Body of pancreas (tissue), 4 donors: ENCODE measurements at regions not wholly inside any gene's neighbourhood (a gene's known extent, or its start where the extent isn't known, plus 50 kb on each side); places are given as distances from the start of the nearest gene placed in this dataset.

Experiments
- ATAC-seq: fragments of 150-250 bp; one replicate; pipeline ENCODE4 v1.9.1; 2016
- DNase-seq, 4 donors: peaks; one replicate each; pipeline ENCODE4 v3.0.0-alpha.2; 2019
- H3K27ac ChIP-seq, 4 donors: fragments of 200-600 bp; sonication (generic); 1 replicate in 3 of 4; 2 replicates in 1 of 4; pipeline versions ENCODE4 v1.5.1 to v1.6.1; 2016 to 2019; ENCODE audit warnings: mild to moderate bottlenecking in 1 of 4, mixed read lengths in 1 of 4, moderate library complexity in 1 of 4
- H3K27me3 ChIP-seq, 2 donors: fragments of 200-600 bp; sonication (generic); one replicate each; pipeline ENCODE4 v1.6.0; 2016; ENCODE audit warnings: mild to moderate bottlenecking in 1 of 2
- H3K36me3 ChIP-seq, 2 donors: fragments of 200-600 bp; sonication (generic); replicated peaks in 1 of 2; 2 replicates each; pipeline ENCODE4 v1.5.1; 2016; ENCODE audit warnings: low read depth in 2 of 2; ENCODE audit not compliant: insufficient read depth in 1 of 2
- H3K4me1 ChIP-seq: fragments of 200-600 bp; sonication (generic); one replicate; pipeline ENCODE4 v1.6.0; 2016
- H3K4me3 ChIP-seq, 2 donors: fragments of 200-600 bp; sonication (generic); 1 replicate in 1 of 2; 2 replicates in 1 of 2; pipeline ENCODE4 v1.5.1; 2016 to 2019
- H3K9me3 ChIP-seq, 3 donors: fragments of 200-600 bp; sonication (generic); 1 replicate in 2 of 3; 2 replicates in 1 of 3; pipeline ENCODE4 v1.5.1; 2016
- POLR2A ChIP-seq, 3 donors: fragments of 450-650 bp; IDR thresholded peaks; one replicate each; pipeline ENCODE4 v1.6.1; 2016; ENCODE audit warnings: antibody characterized with exemption in 3 of 3, mild to moderate bottlenecking in 2 of 3
- WGBS, 2 donors: methylation state at CpG; one replicate each; pipeline ENCODE4 v1.1.5; 2017; 5-methylcytosine and 5-hydroxymethylcytosine counted together
- intact Hi-C: fragments of 100-400 bp; cut with DNase I; formaldehyde crosslinking; loops from one replicate; pipeline ENCODE4 v1.15.1; 2023
- TF ChIP-seq, protein P1 (sequence below), 7 experiments: fragments of 450-650 bp in 4 of 7; fragments of 200-600 bp in 3 of 7; sonication (generic) in 3 of 7; IDR thresholded peaks; one replicate each; pipeline ENCODE4 v1.5.1; 2016 to 2019; ENCODE audit warnings: antibody characterized with exemption in 7 of 7

DNA sequence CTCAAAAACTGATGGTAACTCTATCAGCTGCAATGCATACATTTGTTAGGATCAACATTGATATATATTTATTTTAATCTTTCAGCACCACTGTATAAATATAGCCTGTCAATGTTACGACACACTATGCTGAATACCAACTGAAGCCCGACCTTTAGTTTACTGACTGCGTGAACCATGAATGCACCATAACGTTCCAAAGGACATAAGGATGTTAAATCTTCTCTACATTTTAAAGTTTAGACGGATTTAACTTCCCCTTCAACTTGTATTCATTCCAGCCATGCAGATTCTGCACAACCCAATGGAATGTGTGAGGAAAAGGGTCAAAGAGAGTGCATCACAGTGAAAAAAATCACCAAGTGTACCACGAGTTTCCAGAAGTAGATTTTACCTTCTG, 489.5 kb downstream of the IRS1 start:
- Histone ChIP-seq H3K36me3 (no peaks in the 10 kb centered on the region), H3K27ac (no peak overlapping the region), H3K27me3 (no peaks in the 10 kb centered on the region), H3K9me3 (no peaks in the 10 kb centered on the region), H3K4me1 (no peaks in the 10 kb centered on the region), H3K4me3 (no peak overlapping the region)
- TF ChIP-seq, protein P1, sequence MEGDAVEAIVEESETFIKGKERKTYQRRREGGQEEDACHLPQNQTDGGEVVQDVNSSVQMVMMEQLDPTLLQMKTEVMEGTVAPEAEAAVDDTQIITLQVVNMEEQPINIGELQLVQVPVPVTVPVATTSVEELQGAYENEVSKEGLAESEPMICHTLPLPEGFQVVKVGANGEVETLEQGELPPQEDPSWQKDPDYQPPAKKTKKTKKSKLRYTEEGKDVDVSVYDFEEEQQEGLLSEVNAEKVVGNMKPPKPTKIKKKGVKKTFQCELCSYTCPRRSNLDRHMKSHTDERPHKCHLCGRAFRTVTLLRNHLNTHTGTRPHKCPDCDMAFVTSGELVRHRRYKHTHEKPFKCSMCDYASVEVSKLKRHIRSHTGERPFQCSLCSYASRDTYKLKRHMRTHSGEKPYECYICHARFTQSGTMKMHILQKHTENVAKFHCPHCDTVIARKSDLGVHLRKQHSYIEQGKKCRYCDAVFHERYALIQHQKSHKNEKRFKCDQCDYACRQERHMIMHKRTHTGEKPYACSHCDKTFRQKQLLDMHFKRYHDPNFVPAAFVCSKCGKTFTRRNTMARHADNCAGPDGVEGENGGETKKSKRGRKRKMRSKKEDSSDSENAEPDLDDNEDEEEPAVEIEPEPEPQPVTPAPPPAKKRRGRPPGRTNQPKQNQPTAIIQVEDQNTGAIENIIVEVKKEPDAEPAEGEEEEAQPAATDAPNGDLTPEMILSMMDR (IDR thresholded peaks at IDR 0.05), result no peak
- no peak for TF ChIP-seq POLR2A (IDR thresholded peaks at IDR 0.05)
- DNase-seq, result no peak
- WGBS, 2 donors, result 62 to 64% methylated on average over 6 of the region's 6 CpGs
- intact Hi-C loops, result no loop called here
- ATAC-seq, result no peak

DNA sequence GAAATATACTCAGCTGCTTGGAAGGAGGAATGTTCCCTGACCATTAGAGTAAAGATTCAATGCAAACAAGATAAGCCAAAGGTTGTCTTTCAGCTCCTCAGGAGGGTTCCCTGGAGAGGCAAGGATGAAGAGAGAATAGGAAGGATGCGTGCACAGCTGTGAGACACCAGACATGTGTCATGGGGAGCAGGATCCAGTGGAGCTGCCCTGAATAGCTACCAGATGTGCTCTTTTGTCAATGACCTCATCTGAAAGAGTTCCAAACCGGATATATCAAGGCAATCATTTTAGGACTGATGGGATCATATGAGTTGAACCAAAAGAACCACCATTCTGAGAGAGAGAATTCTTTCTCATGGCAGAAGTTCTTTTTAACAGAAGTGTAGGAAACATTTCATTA, 490.6 kb downstream of the IRS1 start:
- intact Hi-C loops, result no loop called here
- H3K27ac ChIP-seq, result no peak overlapping the region
- no peaks in the 10 kb centered on the region for H3K9me3 ChIP-seq

DNA sequence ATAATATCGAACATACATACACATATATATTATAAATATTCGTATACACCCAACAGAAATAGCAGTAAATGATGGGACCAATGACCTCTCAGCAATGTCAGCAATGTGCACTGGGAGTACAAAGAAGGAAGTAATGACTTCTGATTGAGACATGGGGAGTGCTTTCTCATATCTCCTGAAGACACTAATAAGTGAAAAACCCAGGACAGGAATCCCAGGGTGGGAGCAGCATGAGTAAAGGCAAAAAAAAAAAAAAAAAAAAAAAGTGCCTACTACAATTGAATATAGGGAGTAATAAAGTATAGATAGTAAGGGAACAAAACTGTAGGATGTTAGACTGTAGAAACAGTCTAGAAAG, 491.3 kb downstream of the IRS1 start:
- Histone ChIP-seq H3K36me3 (no peaks in the 10 kb centered on the region), H3K27ac (no peak overlapping the region), H3K4me1 (no peaks in the 10 kb centered on the region), H3K9me3 (no peaks in the 10 kb centered on the region), H3K4me3 (no peak overlapping the region), H3K27me3 (no peaks in the 10 kb centered on the region)
- TF ChIP-seq, protein P1 (IDR thresholded peaks at IDR 0.05), result no peak
- TF ChIP-seq POLR2A (IDR thresholded peaks at IDR 0.05), result no peak
- WGBS, 2 donors, result 78 to 84% methylated on average over 2 of the region's 2 CpGs
- intact Hi-C loops, result no loop called here
- ATAC-seq, result no peak
- no peak for DNase-seq

More for the DNA sequence above, 490.6 kb downstream of the IRS1 start:
- TF ChIP-seq POLR2A (IDR thresholded peaks at IDR 0.05), result no peak
- TF ChIP-seq, protein P1 (IDR thresholded peaks at IDR 0.05), result no peak
- H3K36me3 ChIP-seq, result no peaks in the 10 kb centered on the region
- DNase-seq (no peak), ATAC-seq (no peak)
- H3K4me3 ChIP-seq, result no peak overlapping the region
- no peaks in the 10 kb centered on the region for H3K4me1 ChIP-seq
- no peaks in the 10 kb centered on the region for H3K27me3 ChIP-seq
- 78 to 79% methylated on average over 2 of the region's 2 CpGs for WGBS, 2 donors

DNA sequence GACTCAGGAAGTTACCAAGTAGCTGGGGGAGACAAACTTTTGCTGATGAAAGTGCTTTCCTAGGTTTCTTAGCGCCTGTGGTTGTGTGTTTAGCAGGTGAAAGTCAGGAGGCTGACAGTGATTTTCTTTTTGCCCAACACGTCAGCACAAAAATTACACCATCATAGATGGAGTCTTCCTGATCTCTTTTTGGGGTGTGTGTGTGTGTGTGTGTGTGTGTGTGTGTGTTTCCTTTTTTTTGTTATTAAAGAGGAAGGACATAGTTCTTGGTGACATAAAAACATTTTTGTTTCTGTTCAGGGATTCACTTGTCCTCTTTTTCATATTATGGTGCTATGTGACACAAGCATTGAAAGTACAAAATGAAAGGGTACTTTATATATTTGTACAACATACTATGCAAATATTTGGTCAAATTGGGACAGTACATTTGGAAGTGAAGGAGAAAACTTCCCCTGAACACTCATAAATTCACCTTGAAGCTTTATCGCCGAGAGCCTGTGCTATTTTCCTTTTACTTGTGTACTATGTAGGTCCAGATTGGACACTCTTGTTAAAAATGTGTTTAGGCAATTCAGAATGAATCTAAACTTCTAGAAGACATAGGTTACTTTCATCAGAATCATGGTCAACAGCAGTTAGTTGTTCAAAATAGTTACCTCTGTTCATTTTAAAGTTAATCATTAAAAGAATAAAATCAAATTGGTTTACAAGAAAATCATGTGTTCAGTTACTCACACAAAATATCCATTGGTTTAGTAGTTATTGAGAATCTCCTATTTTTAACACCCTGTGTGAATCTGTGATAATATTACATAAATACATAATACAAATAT, 491.9 kb downstream of the IRS1 start:
- DNase-seq (no peak), ATAC-seq (no peak)
- TF ChIP-seq, protein P1 (IDR thresholded peaks at IDR 0.05), result no peak
- no peak for TF ChIP-seq POLR2A (IDR thresholded peaks at IDR 0.05)
- H3K4me1 ChIP-seq, result no peaks in the 10 kb centered on the region
- H3K27ac ChIP-seq, result no peak overlapping the region
- H3K9me3 ChIP-seq, result no peaks in the 10 kb centered on the region
- no peak overlapping the region for H3K4me3 ChIP-seq
- H3K36me3 ChIP-seq, result no peaks in the 10 kb centered on the region
- H3K27me3 ChIP-seq, result no peaks in the 10 kb centered on the region
- intact Hi-C loops, result no loop called here
- WGBS, 2 donors, result 45 to 51% methylated on average over 4 of the region's 4 CpGs

DNA sequence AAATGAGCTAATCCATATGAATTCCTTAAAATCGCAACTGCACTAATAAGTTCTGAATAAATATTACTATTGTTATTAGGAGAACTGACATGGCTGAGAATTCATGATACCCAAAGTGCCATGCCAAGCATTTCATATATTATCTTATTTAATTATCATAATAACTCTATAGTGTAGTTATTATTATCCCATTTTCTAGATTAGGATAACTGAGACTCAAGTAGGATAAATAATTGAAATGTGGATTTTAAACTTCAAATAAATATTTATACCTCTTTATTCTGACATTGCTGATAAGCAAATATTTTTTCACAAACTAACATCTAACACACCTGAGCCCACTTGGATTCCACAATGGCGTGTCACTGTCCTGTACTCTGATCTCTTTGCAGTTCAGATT, 492.7 kb downstream of the IRS1 start:
- H3K9me3 ChIP-seq, result no peaks in the 10 kb centered on the region
- intact Hi-C loops, result no loop called here
- H3K27ac ChIP-seq, result no peak overlapping the region
- TF ChIP-seq POLR2A (IDR thresholded peaks at IDR 0.05), result no peak
- TF ChIP-seq, protein P1 (IDR thresholded peaks at IDR 0.05), result no peak
- ATAC-seq, result no peak
- DNase-seq, result no peak
- no peak overlapping the region for H3K4me3 ChIP-seq
- H3K4me1 ChIP-seq, result no peaks in the 10 kb centered on the region
- H3K36me3 ChIP-seq, result no peaks in the 10 kb centered on the region
- WGBS, 2 donors, result 85 to 89% methylated on average over 2 of the region's 2 CpGs
- H3K27me3 ChIP-seq, result no peaks in the 10 kb centered on the region
